Neuronal stem cell (in vitro differentiated cells): ENCODE measurements at regions not wholly inside any gene's neighbourhood (a gene's known extent, or its start where the extent isn't known, plus 50 kb on each side); places are given as distances from the start of the nearest gene placed in this dataset.
A peak's percentile ranks its signal among the peaks of the same experiment; 100 is the strongest.
"Not testable (repeated sequence)": the region's sequence is repeated elsewhere in the genome, so short reads cannot be mapped to it uniquely, and the experiment has no call there.

Source experiments
- DNase-seq: peaks from one replicate; pipeline ENCODE4 v3.0.0-alpha.2; 2013; ENCODE audit warnings: low spot score
- H2AFZ ChIP-seq: one replicate; pipeline ENCODE4 v1.6.1; 2013; ENCODE audit warnings: mild to moderate bottlenecking, low read length, inconsistent platforms
- H2AK5ac ChIP-seq: 2 replicates; pipeline ENCODE4 v1.6.1; 2013; ENCODE audit warnings: low read depth, mild to moderate bottlenecking, inconsistent platforms, low read length, moderate library complexity, mixed read lengths
- H2BK120ac ChIP-seq: 2 replicates; pipeline ENCODE4 v1.6.1; 2013; ENCODE audit warnings: low read depth, mild to moderate bottlenecking, inconsistent platforms, low read length, moderate library complexity, mixed read lengths
- H2BK12ac ChIP-seq: one replicate; pipeline ENCODE4 v1.6.1; 2013; ENCODE audit warnings: low read length, inconsistent platforms
- H2BK15ac ChIP-seq: 2 replicates; pipeline ENCODE4 v1.6.1; 2013; ENCODE audit warnings: mild to moderate bottlenecking, low read length, inconsistent platforms, mixed read lengths
- H2BK5ac ChIP-seq: one replicate; pipeline ENCODE4 v1.6.1; 2013; ENCODE audit warnings: inconsistent platforms, mild to moderate bottlenecking, low read length, moderate library complexity
- H3K14ac ChIP-seq: one replicate; pipeline ENCODE4 v1.6.1; 2013; ENCODE audit warnings: low read length, inconsistent platforms
- H3K18ac ChIP-seq: 2 replicates; pipeline ENCODE4 v1.6.1; 2013; ENCODE audit warnings: low read length, inconsistent platforms
- H3K23ac ChIP-seq: 2 replicates; pipeline ENCODE4 v1.6.1; 2013; ENCODE audit warnings: low read depth, mild to moderate bottlenecking, mixed read lengths, low read length, inconsistent platforms; ENCODE audit not compliant: poor library complexity
- H3K27ac ChIP-seq: replicated peaks from 3 replicates; pipeline ENCODE4 v1.5.1; 2013; ENCODE audit warnings: low read length, inconsistent platforms
- H3K27me3 ChIP-seq, 3 experiments: 2 replicates each; pipeline ENCODE4 v1.6.1; 2013; ENCODE audit warnings: low read length in 3 of 3, mild to moderate bottlenecking in 2 of 3, inconsistent platforms in 1 of 3, low read depth in 1 of 3, mixed read lengths in 1 of 3, moderate library complexity in 1 of 3; ENCODE audit not compliant: control insufficient read depth in 3 of 3, insufficient read depth in 3 of 3
- H3K36me3 ChIP-seq, 2 donors: replicated peaks in 1 of 2; 2 replicates each; pipeline ENCODE4 v1.6.1; 2013; ENCODE audit warnings: low read length in 2 of 2; ENCODE audit not compliant: control insufficient read depth in 2 of 2, insufficient read depth in 2 of 2
- H3K4ac ChIP-seq: 2 replicates; pipeline ENCODE4 v1.6.1; 2013; ENCODE audit warnings: inconsistent platforms, mild to moderate bottlenecking, low read length, moderate library complexity
- H3K4me1 ChIP-seq, 2 donors: 1 replicate in 1 of 2; 2 replicates in 1 of 2; pipeline ENCODE4 v1.6.1; 2013; ENCODE audit warnings: low read length in 2 of 2, low read depth in 1 of 2; ENCODE audit not compliant: control insufficient read depth in 2 of 2, insufficient read depth in 1 of 2
- H3K4me2 ChIP-seq: one replicate; pipeline ENCODE4 v1.6.1; 2013; ENCODE audit warnings: mild to moderate bottlenecking, low read length, inconsistent platforms; ENCODE audit not compliant: insufficient read depth, poor library complexity, severe bottlenecking
- H3K4me3 ChIP-seq, 2 donors: 2 replicates each; pipeline ENCODE4 v1.5.1; 2013; ENCODE audit warnings: low read length in 2 of 2, mild to moderate bottlenecking in 2 of 2, inconsistent platforms in 1 of 2, moderate library complexity in 1 of 2
- H3K79me1 ChIP-seq: one replicate; pipeline ENCODE4 v1.6.1; 2013; ENCODE audit warnings: low read depth, mild to moderate bottlenecking, inconsistent platforms, low read length, moderate library complexity
- H3K9ac ChIP-seq: one replicate; pipeline ENCODE4 v1.6.1; 2013; ENCODE audit warnings: mild to moderate bottlenecking, low read depth, low read length, inconsistent platforms; ENCODE audit not compliant: poor library complexity
- H3K9me3 ChIP-seq, 2 donors: replicated peaks in 1 of 2; 2 replicates each; pipeline versions ENCODE3 to v1.6.1; 2013; ENCODE audit warnings: low read length in 2 of 2, mild to moderate bottlenecking in 2 of 2, inconsistent platforms in 1 of 2, low read depth in 1 of 2, mixed read lengths in 1 of 2, moderate library complexity in 1 of 2; ENCODE audit not compliant: control insufficient read depth in 2 of 2, insufficient read depth in 1 of 2
- H4K8ac ChIP-seq: one replicate; pipeline ENCODE4 v1.6.1; 2013; ENCODE audit warnings: low read depth, mild to moderate bottlenecking, inconsistent platforms, low read length, moderate library complexity
- H4K91ac ChIP-seq: one replicate; pipeline ENCODE4 v1.6.1; 2013; ENCODE audit warnings: low read length, low read depth, mild to moderate bottlenecking, inconsistent platforms; ENCODE audit not compliant: poor library complexity
- WGBS, 2 donors: extraction: QIAGEN DNeasy Blood & Tissue Kit; methylation state at CpG; one replicate each; pipeline ENCODE4 v1.1.7; 2013; ENCODE audit warnings: missing lambda C conversion rate in 2 of 2, mixed read lengths in 1 of 2; ENCODE audit not compliant: insufficient read length in 2 of 2, insufficient replicate concordance in 1 of 2; ENCODE audit errors: extremely low coverage in 2 of 2; 5-methylcytosine and 5-hydroxymethylcytosine counted together

GRCh38 chr1:29550119-29550841, 314.0 kb downstream of the PTPRU start:
- H3K9ac ChIP-seq = no peak overlapping the region
- H3K9me3 ChIP-seq = peaks cover 0 to 8% of the 10 kb centered on the region in 2 donors
- no CpG with 5 or more reads among the region's 19 CpGs for WGBS, 2 donors
- peak overlapping the region; percentile 8 for H2BK120ac ChIP-seq
- peaks cover 0 to 5% of the 10 kb centered on the region in 2 donors for H3K4me1 ChIP-seq
- no peak overlapping the region for H4K91ac ChIP-seq
- peak overlapping the region; percentile 17 for H2BK15ac ChIP-seq
- H2BK12ac ChIP-seq = no peak overlapping the region
- H4K8ac ChIP-seq = no peak overlapping the region
- peaks cover 0 to 3% (median 0%) of the 10 kb centered on the region in 3 experiments for H3K27me3 ChIP-seq
- no peaks in the 10 kb centered on the region for H3K79me1 ChIP-seq
- no peak overlapping the region for H3K4me3 ChIP-seq
- H3K4me2 ChIP-seq = no peak overlapping the region
- H3K18ac ChIP-seq = peak overlapping the region; percentile 72
- H3K27ac ChIP-seq = no peak overlapping the region
- peaks cover 0 to 3% of the 10 kb centered on the region in 2 donors for H3K36me3 ChIP-seq
- no peak overlapping the region for H3K14ac ChIP-seq
- no peak overlapping the region for H2AFZ ChIP-seq
- no peak for DNase-seq
- peak overlapping the region; percentile 34 for H3K23ac ChIP-seq
- H3K4ac ChIP-seq = no peak overlapping the region
- no peak overlapping the region for H2BK5ac ChIP-seq
- peak overlapping the region; percentile 63 for H2AK5ac ChIP-seq

DNA sequence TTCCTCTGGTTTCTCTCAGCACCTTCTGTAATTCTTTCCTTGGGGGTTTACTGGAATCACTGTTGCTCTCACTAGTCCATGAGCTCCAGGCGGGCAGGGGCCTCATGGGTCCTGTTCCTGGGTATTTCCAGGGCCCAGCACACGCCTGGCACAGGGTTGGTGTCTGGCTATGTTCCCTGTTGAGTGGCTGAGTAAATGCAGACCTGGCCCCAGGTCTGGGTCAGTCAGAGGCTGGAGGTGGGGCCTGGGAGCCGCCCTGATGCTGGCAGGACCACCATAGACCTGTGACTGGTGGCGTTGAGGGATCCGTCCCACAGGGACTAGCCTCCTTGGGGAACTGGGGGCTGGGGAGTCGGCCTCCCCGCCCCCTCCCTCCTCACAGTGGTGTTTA, 313.4 kb downstream of the PTPRU start:
- peak overlapping the region; percentile 63 for H2AK5ac ChIP-seq
- peak overlapping the region; percentile 17 for H2BK15ac ChIP-seq
- H3K27ac ChIP-seq, H3K79me1 ChIP-seq, H4K91ac ChIP-seq, H4K8ac ChIP-seq, H3K27me3 ChIP-seq, H3K9me3 ChIP-seq, H2BK5ac ChIP-seq, H3K4me2 ChIP-seq, H3K36me3 ChIP-seq, H2AFZ ChIP-seq, H3K4me3 ChIP-seq, H3K4me1 ChIP-seq, H3K14ac ChIP-seq, DNase-seq, H2BK12ac ChIP-seq, H3K4ac ChIP-seq: not testable (repeated sequence)
- peak overlapping the region; percentile 8 for H2BK120ac ChIP-seq
- peak overlapping the region; percentile 34 for H3K23ac ChIP-seq
- H3K9ac ChIP-seq = peak overlapping the region; percentile 21
- peak overlapping the region; percentile 52 for H3K18ac ChIP-seq
- WGBS, 2 donors = no CpG with 5 or more reads among the region's 7 CpGs

DNA sequence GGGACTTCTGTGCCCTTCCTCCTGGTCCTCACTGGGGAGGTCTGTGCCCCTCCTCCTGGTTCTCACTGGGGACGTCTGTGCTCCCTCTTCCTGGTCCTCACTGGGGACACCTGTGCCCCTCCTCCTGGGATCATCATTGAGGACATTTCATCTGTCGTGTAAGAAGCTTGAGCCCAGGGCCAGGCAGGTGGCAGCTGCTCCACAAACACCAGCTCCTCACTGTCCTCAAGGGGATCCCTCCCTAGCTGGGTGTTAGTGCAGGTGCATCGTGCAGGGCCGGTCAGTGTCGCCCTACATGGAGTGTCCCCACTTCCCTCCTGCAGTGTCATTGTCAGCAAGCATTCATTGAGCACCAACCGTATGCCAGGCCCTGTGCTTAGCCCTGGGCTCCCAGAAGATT, 312.7 kb downstream of the PTPRU start:
- Histone ChIP-seq H3K4me1 (peaks cover 0 to under 1% of the 10 kb centered on the region in 2 donors), H3K4me3 (no peak overlapping the region), H3K36me3 (peaks cover 0 to under 1% of the 10 kb centered on the region in 2 donors), H2BK120ac (no peak overlapping the region), H4K91ac (no peak overlapping the region), H4K8ac (no peak overlapping the region), H2BK12ac (no peak overlapping the region), H3K27me3 (peaks cover 0 to under 1% (median 0%) of the 10 kb centered on the region in 3 experiments), H3K9ac (no peak overlapping the region), H3K27ac (no peak overlapping the region), H3K4ac (no peak overlapping the region), H3K79me1 (no peaks in the 10 kb centered on the region), H2BK5ac (no peak overlapping the region), H2AFZ (no peak overlapping the region), H3K23ac (no peak overlapping the region), H3K9me3 (peaks cover 0 to 1% of the 10 kb centered on the region in 2 donors), H2BK15ac (no peak overlapping the region), H3K18ac (no peak overlapping the region), H2AK5ac (no peak overlapping the region), H3K4me2 (no peak overlapping the region), H3K14ac (no peak overlapping the region)
- DNase-seq = no peak
- WGBS, 2 donors = no CpG with 5 or more reads among the region's 6 CpGs

GRCh38 chr1:29548091-29548490, 311.8 kb downstream of the PTPRU start:
- H3K79me1 ChIP-seq = no peaks in the 10 kb centered on the region
- H3K27me3 ChIP-seq = no peaks in the 10 kb centered on the region
- WGBS, 2 donors = no CpG with 5 or more reads among the region's 5 CpGs

More at GRCh38 chr1:29548091-29548490, 311.8 kb downstream of the PTPRU start:
- Histone ChIP-seq H2BK12ac (no peak overlapping the region), H3K18ac (peak overlapping the region; percentile 19), H3K27ac (no peak overlapping the region), H3K4ac (no peak overlapping the region), H3K4me1 (no peaks in the 10 kb centered on the region), H2AFZ (no peak overlapping the region), H3K4me3 (no peak overlapping the region), H3K9ac (no peak overlapping the region), H2BK120ac (no peak overlapping the region), H3K4me2 (no peak overlapping the region), H3K36me3 (no peaks in the 10 kb centered on the region), H4K8ac (no peak overlapping the region), H3K23ac (no peak overlapping the region), H4K91ac (no peak overlapping the region), H2BK5ac (no peak overlapping the region), H2AK5ac (peak overlapping the region; percentile 82), H3K14ac (no peak overlapping the region), H3K9me3 (no peaks in the 10 kb centered on the region), H2BK15ac (no peak overlapping the region)
- no peak for DNase-seq
